PC-3 (cell line): ENCODE measurements at regions not wholly inside any gene's neighbourhood (a gene's known extent, or its start where the extent isn't known, plus 50 kb on each side); places are given as distances from the start of the nearest gene placed in this dataset.
"Not testable (repeated sequence)": the region's sequence is repeated elsewhere in the genome, so short reads cannot be mapped to it uniquely, and the experiment has no call there.

Experiments
- ATAC-seq: fragments of 200-7000 bp; cut with Tn5 transposase; 2 replicates; pipeline ENCODE4 v1.9.1; 2020; ENCODE audit warnings: mild to moderate bottlenecking, moderate library complexity
- BruUV-seq: library from RNA; stranded (reverse); fragments of 400-500 nt; replicated peaks from 2 replicates; lab custom pipeline; 2021; lab: Mats Ljungman, UMichigan
- CTCF ChIA-PET: fragments of 300-600 bp; sonication (Branson Sonifier 250); formaldehyde crosslinking; loops from one replicate; lab custom pipeline; 2022; ENCODE audit warnings: antibody characterized with exemption; lab: Charles Lee
- POLR2A ChIA-PET: fragments of 300-600 bp; sonication (Branson Sonifier 250); formaldehyde crosslinking; loops from one replicate; lab custom pipeline; 2022; ENCODE audit warnings: antibody characterized with exemption; ENCODE audit not compliant: unreplicated experiment; lab: Charles Lee
- DNase-seq: peaks from one replicate; pipeline ENCODE4 v3.0.0-alpha.2; 2015
- H2AFZ ChIP-seq: fragments of 300-600 bp; sonication (generic); 2 replicates; pipeline ENCODE4 v1.6.0; 2016; ENCODE audit warnings: antibody characterized with exemption, low read length
- H3F3A ChIP-seq: fragments of 300-600 bp; sonication (generic); one replicate; pipeline ENCODE4 v1.6.0; 2017; ENCODE audit warnings: antibody characterized with exemption, low read length, control low read depth, mild to moderate bottlenecking; ENCODE audit not compliant: unreplicated experiment
- H3K27ac ChIP-seq: fragments of 300-600 bp; sonication (generic); 2 replicates; pipeline ENCODE4 v1.5.1; 2016; ENCODE audit warnings: mild to moderate bottlenecking, low read length
- H3K27me3 ChIP-seq: fragments of 300-600 bp; sonication (generic); 2 replicates; pipeline ENCODE4 v1.6.1; 2016; ENCODE audit warnings: low read length, mixed read lengths
- H3K36me3 ChIP-seq: fragments of 300-600 bp; sonication (generic); 2 replicates; pipeline ENCODE4 v1.6.1; 2016; ENCODE audit warnings: low read depth, mixed run types, low read length, mixed read lengths
- H3K4me1 ChIP-seq: fragments of 300-600 bp; sonication (generic); 2 replicates; pipeline ENCODE4 v1.5.1; 2016; ENCODE audit warnings: low read length; ENCODE audit not compliant: insufficient read depth
- H3K4me2 ChIP-seq: fragments of 300-600 bp; sonication (generic); 2 replicates; pipeline ENCODE4 v1.6.0; 2016; ENCODE audit warnings: low read length
- H3K4me3 ChIP-seq: fragments of 300-600 bp; sonication (generic); 2 replicates; pipeline ENCODE4 v1.5.1; 2016; ENCODE audit warnings: mild to moderate bottlenecking, low read length, mixed read lengths
- H3K79me2 ChIP-seq: fragments of 300-600 bp; sonication (generic); 2 replicates; pipeline ENCODE4 v1.6.1; 2017; ENCODE audit warnings: low read length, mixed read lengths
- H3K9ac ChIP-seq: fragments of 300-600 bp; sonication (generic); 2 replicates; pipeline ENCODE4 v1.6.0; 2016; ENCODE audit warnings: mild to moderate bottlenecking, low read length
- H3K9me2 ChIP-seq: fragments of 300-600 bp; sonication (generic); replicated peaks from 2 replicates; pipeline ENCODE4 v1.6.1; 2016; ENCODE audit warnings: mixed run types, low read length, mixed read lengths
- H3K9me3 ChIP-seq: fragments of 300-600 bp; sonication (generic); 2 replicates; pipeline ENCODE4 v1.6.1; 2016; ENCODE audit warnings: low read length, mixed read lengths
- H4K20me1 ChIP-seq: fragments of 300-600 bp; sonication (generic); 2 replicates; pipeline ENCODE4 v1.6.1; 2016; ENCODE audit warnings: low read length, mixed read lengths
- EZH2 ChIP-seq: fragments of 300-600 bp; sonication (generic); IDR thresholded peaks from one replicate; pipeline ENCODE4 v1.6.1; 2017; ENCODE audit warnings: antibody characterized with exemption, mild to moderate bottlenecking, low read length; ENCODE audit not compliant: unreplicated experiment
- EZH2phosphoT487 ChIP-seq: fragments of 300-600 bp; sonication (generic); IDR thresholded peaks from 2 replicates; pipeline ENCODE4 v1.6.1; 2018; ENCODE audit warnings: mild to moderate bottlenecking, antibody characterized with exemption, low read length, borderline replicate concordance
- intact Hi-C: fragments of 100-400 bp; cut with micrococcal nuclease; formaldehyde crosslinking; loops from 2 replicates; pipeline ENCODE4 v1.9.0; 2023
- TF ChIP-seq, protein P1 (sequence below): fragments of 300-600 bp; sonication (generic); conservative IDR thresholded peaks from 2 replicates; pipeline ENCODE4 v1.5.1; 2017; ENCODE audit warnings: antibody characterized with exemption, low read depth, mild to moderate bottlenecking, low read length

DNA sequence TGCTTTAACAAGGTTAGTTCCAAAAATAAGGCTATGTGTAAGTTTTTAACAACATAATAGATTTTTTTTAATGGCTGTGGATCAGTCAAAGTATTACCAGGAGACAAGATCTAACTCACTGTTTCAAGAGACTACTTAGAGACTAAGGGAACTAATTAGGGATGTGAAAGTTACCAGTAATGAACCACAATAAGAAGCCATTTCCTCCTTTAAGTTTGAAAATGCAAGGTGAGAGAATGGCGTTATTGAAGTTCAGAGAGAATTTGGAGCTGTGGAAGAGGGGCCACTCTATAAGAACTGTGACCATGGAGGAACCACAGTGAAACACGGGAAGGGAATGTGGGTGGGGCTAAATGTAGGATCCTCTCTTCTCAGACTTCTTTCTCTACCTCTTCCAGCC lies 624.2 kb downstream of the GLUD2 start:
- intact Hi-C loops: no loop called here
- no peak overlapping the region for H2AFZ ChIP-seq
- no peak overlapping the region for H3K4me2 ChIP-seq
- H3K9me3 ChIP-seq: 0 out of 2 replicates have a peak, but pooled peaks cover 4% of the 10 kb centered on the region
- H3K4me1 ChIP-seq: no peaks in the 10 kb centered on the region
- no peaks in the 10 kb centered on the region for H3K9me2 ChIP-seq
- CTCF ChIA-PET: no interaction called here
- H3K36me3 ChIP-seq: no peaks in the 10 kb centered on the region
- no peaks in the 10 kb centered on the region for H3F3A ChIP-seq
- no peak for TF ChIP-seq EZH2phosphoT487
- no peak for TF ChIP-seq EZH2
- TF ChIP-seq, protein P1, sequence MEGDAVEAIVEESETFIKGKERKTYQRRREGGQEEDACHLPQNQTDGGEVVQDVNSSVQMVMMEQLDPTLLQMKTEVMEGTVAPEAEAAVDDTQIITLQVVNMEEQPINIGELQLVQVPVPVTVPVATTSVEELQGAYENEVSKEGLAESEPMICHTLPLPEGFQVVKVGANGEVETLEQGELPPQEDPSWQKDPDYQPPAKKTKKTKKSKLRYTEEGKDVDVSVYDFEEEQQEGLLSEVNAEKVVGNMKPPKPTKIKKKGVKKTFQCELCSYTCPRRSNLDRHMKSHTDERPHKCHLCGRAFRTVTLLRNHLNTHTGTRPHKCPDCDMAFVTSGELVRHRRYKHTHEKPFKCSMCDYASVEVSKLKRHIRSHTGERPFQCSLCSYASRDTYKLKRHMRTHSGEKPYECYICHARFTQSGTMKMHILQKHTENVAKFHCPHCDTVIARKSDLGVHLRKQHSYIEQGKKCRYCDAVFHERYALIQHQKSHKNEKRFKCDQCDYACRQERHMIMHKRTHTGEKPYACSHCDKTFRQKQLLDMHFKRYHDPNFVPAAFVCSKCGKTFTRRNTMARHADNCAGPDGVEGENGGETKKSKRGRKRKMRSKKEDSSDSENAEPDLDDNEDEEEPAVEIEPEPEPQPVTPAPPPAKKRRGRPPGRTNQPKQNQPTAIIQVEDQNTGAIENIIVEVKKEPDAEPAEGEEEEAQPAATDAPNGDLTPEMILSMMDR: no peak
- no peaks in the 10 kb centered on the region for H3K27me3 ChIP-seq
- no peak overlapping the region for H3K9ac ChIP-seq
- no peaks in the 10 kb centered on the region for H3K79me2 ChIP-seq
- POLR2A ChIA-PET: no interaction called here
- no peak overlapping the region for H3K4me3 ChIP-seq
- H3K27ac ChIP-seq: no peak overlapping the region
- DNase-seq (no peak), ATAC-seq (no peak)
- no TSS peak for BruUV-seq
- no peaks in the 10 kb centered on the region for H4K20me1 ChIP-seq

DNA sequence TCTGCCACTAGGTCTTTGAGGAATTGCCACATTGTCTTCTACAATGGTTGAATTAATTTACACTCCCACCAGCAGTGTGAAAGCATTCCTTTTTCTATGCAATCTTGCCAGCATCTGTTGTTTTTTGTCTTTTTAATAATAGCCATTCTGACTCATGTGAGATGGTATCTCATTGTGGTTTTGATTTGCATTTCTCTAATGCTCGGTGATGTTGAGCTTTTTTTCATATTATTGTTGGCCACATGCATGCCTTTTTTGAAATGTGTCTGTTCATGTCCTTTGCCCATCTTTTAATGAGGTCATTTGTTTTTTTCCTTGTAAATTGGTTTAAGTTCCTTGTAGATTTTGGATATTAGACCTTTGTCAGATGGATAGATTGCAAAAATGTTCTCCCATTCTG lies 661.8 kb downstream of the GLUD2 start:
- H3K4me2 ChIP-seq, H3K79me2 ChIP-seq, H3K9me3 ChIP-seq, H4K20me1 ChIP-seq, BruUV-seq, H3K27ac ChIP-seq, H3K4me3 ChIP-seq, H3K9ac ChIP-seq, ATAC-seq, H3K4me1 ChIP-seq, H3K36me3 ChIP-seq, CTCF ChIA-PET, H3K27me3 ChIP-seq, H2AFZ ChIP-seq, intact Hi-C loops, H3F3A ChIP-seq, POLR2A ChIA-PET, H3K9me2 ChIP-seq, DNase-seq: not testable (repeated sequence)

DNA sequence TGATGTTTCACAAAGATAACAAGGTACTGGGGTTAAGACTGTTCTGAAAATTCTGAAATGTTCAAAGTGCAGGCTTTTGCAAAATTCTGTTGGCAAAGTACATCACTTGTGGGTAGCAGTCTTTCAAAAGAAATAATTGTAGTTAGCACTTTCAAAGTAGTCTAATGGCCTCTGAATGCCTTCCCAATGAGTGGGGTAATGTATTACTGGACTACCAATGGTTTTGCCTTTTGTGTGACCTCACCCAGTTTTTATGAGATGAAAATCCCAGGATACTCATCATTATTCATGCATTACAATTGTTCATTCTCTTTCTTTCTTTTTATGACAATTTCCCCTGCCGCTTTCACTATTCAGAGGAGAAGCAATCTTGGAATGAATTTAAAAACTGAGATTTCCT lies 686.1 kb downstream of the GLUD2 start:
- no TSS peak for BruUV-seq
- Histone ChIP-seq H3K9me3 (no peaks in the 10 kb centered on the region), H3K27me3 (no peaks in the 10 kb centered on the region), H3F3A (no peaks in the 10 kb centered on the region), H3K4me1 (no peaks in the 10 kb centered on the region), H3K36me3 (no peaks in the 10 kb centered on the region), H4K20me1 (no peaks in the 10 kb centered on the region), H2AFZ (no peak overlapping the region), H3K9ac (no peak overlapping the region), H3K4me2 (no peak overlapping the region), H3K79me2 (no peaks in the 10 kb centered on the region), H3K9me2 (no peaks in the 10 kb centered on the region), H3K27ac (no peak overlapping the region), H3K4me3 (no peak overlapping the region)
- DNase-seq (peak; percentile 5), ATAC-seq (no peak)
- ChIA-PET POLR2A (no interaction called here), CTCF (no interaction called here)
- intact Hi-C loops: no loop called here
- no peak for TF ChIP-seq EZH2
- TF ChIP-seq, protein P1: no peak
- TF ChIP-seq EZH2phosphoT487: no peak
